Suprapubic skin (tissue), 3 donors: ENCODE measurements at regions not wholly inside any gene's neighbourhood (a gene's known extent, or its start where the extent isn't known, plus 50 kb on each side); places are given as distances from the start of the nearest gene placed in this dataset.

ENCODE experiments used
- EP300 ChIP-seq: sonication (generic); formaldehyde crosslinking; IDR thresholded peaks from one replicate; pipeline ENCODE4 v1.6.1; 2017; ENCODE audit warnings: antibody characterized with exemption
- TF ChIP-seq, protein P1 (sequence below), 2 donors: fragments of 200-600 bp in 1 of 2; fragments of 450-650 bp in 1 of 2; sonication (generic) in 1 of 2; IDR thresholded peaks; one replicate each; pipeline ENCODE4 v1.5.1; 2016 to 2019; ENCODE audit warnings: antibody characterized with exemption in 2 of 2, mild to moderate bottlenecking in 1 of 2, moderate library complexity in 1 of 2

DNA sequence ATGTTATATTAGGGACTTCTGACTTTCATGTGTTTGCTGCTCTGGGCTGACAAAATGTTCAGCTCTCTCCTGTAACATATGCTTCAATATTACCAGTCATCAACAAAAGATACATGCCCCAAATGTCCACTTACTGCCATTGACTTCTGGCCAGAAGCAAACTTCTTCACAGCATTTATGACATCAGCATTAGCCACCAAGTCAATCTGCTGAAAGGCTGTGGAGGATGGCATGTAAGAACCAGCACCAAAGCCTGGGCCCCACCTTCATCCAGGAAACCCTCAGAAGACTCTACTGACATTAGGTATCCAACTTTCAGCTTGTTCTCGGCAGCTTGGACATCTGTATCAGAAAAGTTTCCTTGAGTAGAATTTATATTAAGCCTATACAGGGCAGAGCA is 595.5 kb downstream of the COL12A1 start:
- TF ChIP-seq EP300: no peak
- TF ChIP-seq, protein P1, sequence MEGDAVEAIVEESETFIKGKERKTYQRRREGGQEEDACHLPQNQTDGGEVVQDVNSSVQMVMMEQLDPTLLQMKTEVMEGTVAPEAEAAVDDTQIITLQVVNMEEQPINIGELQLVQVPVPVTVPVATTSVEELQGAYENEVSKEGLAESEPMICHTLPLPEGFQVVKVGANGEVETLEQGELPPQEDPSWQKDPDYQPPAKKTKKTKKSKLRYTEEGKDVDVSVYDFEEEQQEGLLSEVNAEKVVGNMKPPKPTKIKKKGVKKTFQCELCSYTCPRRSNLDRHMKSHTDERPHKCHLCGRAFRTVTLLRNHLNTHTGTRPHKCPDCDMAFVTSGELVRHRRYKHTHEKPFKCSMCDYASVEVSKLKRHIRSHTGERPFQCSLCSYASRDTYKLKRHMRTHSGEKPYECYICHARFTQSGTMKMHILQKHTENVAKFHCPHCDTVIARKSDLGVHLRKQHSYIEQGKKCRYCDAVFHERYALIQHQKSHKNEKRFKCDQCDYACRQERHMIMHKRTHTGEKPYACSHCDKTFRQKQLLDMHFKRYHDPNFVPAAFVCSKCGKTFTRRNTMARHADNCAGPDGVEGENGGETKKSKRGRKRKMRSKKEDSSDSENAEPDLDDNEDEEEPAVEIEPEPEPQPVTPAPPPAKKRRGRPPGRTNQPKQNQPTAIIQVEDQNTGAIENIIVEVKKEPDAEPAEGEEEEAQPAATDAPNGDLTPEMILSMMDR (IDR thresholded peaks at IDR 0.05): no peak
